Tibial artery (tissue), 4 donors: ENCODE measurements at regions not wholly inside any gene's neighbourhood (a gene's known extent, or its start where the extent isn't known, plus 50 kb on each side); places are given as distances from the start of the nearest gene placed in this dataset.

Experiments used
- DNase-seq, 2 donors: peaks; one replicate each; pipeline ENCODE4 v3.0.0-alpha.2; 2019
- H3K27ac ChIP-seq, 2 donors: fragments of 200-600 bp; sonication (generic) in 1 of 2; 1 replicate in 1 of 2; 2 replicates in 1 of 2; pipeline ENCODE4 v1.5.1; 2018 to 2019; ENCODE audit warnings: mild to moderate bottlenecking in 1 of 2
- H3K27me3 ChIP-seq, 2 donors: fragments of 200-600 bp; sonication (generic) in 1 of 2; one replicate each; pipeline versions ENCODE4 v1.5.1 to v1.6.0; 2016 to 2019
- H3K36me3 ChIP-seq, 3 donors: fragments of 200-600 bp; sonication (generic) in 2 of 3; one replicate each; pipeline ENCODE4 v1.5.1; 2016 to 2019; ENCODE audit warnings: mild to moderate bottlenecking in 2 of 3
- H3K4me1 ChIP-seq, 4 donors: fragments of 200-600 bp; sonication (generic) in 2 of 4; 1 replicate in 3 of 4; 2 replicates in 1 of 4; pipeline ENCODE4 v1.5.1; 2016 to 2019
- H3K4me3 ChIP-seq, 2 donors: fragments of 200-600 bp; sonication (generic) in 1 of 2; 1 replicate in 1 of 2; 2 replicates in 1 of 2; pipeline ENCODE4 v1.5.1; 2018 to 2019; ENCODE audit warnings: mild to moderate bottlenecking in 2 of 2
- H3K9me3 ChIP-seq, 3 donors: fragments of 200-600 bp; sonication (generic) in 1 of 3; one replicate each; pipeline ENCODE4 v1.5.1; 2016 to 2019
- intact Hi-C: fragments of 100-400 bp; cut with DNase I; formaldehyde crosslinking; loops from one replicate; pipeline ENCODE4 v1.15.0; 2023; ENCODE audit warnings: low total_unique reads
- TF ChIP-seq, protein P1 (sequence below), 2 experiments: fragments of 200-600 bp in 1 of 2; fragments of 450-650 bp in 1 of 2; IDR thresholded peaks; one replicate each; pipeline ENCODE4 v1.5.1; 2017 to 2019; ENCODE audit warnings: antibody characterized with exemption in 2 of 2, mild to moderate bottlenecking in 1 of 2, moderate library complexity in 1 of 2

GRCh38 chr16:31704138-31704537 lies 169.5 kb upstream of the ZNF267 start:
- TF ChIP-seq, protein P1, sequence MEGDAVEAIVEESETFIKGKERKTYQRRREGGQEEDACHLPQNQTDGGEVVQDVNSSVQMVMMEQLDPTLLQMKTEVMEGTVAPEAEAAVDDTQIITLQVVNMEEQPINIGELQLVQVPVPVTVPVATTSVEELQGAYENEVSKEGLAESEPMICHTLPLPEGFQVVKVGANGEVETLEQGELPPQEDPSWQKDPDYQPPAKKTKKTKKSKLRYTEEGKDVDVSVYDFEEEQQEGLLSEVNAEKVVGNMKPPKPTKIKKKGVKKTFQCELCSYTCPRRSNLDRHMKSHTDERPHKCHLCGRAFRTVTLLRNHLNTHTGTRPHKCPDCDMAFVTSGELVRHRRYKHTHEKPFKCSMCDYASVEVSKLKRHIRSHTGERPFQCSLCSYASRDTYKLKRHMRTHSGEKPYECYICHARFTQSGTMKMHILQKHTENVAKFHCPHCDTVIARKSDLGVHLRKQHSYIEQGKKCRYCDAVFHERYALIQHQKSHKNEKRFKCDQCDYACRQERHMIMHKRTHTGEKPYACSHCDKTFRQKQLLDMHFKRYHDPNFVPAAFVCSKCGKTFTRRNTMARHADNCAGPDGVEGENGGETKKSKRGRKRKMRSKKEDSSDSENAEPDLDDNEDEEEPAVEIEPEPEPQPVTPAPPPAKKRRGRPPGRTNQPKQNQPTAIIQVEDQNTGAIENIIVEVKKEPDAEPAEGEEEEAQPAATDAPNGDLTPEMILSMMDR (IDR thresholded peaks at IDR 0.05) = no peak
- peaks cover 0 to 9% (median 4%) of the 10 kb centered on the region in 4 donors for H3K4me1 ChIP-seq
- H3K27ac ChIP-seq = no peak overlapping the region
- no peak for DNase-seq
- peaks cover 0 to 63% (median 7%) of the 10 kb centered on the region in 3 donors for H3K36me3 ChIP-seq
- no peaks in the 10 kb centered on the region for H3K9me3 ChIP-seq
- intact Hi-C loops = no loop called here
- peaks cover 0 to 2% of the 10 kb centered on the region in 2 donors for H3K27me3 ChIP-seq
- H3K4me3 ChIP-seq = no peak overlapping the region

GRCh38 chr16:31705371-31705770 lies 168.2 kb upstream of the ZNF267 start:
- TF ChIP-seq, protein P1 (IDR thresholded peaks at IDR 0.05) = no peak

GRCh38 chr16:31706318-31706717 lies 167.3 kb upstream of the ZNF267 start:
- Histone ChIP-seq H3K9me3 (no peaks in the 10 kb centered on the region), H3K27me3 (no peaks in the 10 kb centered on the region), H3K4me3 (no peak overlapping the region), H3K27ac (no peak overlapping the region), H3K36me3 (peaks cover 0 to 65% (median 7%) of the 10 kb centered on the region in 3 donors), H3K4me1 (peaks cover 0 to 5% (median 0%) of the 10 kb centered on the region in 4 donors)
- no peak for DNase-seq
- TF ChIP-seq, protein P1 (IDR thresholded peaks at IDR 0.05) = no peak
- intact Hi-C loops = no loop called here

More at GRCh38 chr16:31705371-31705770, 168.2 kb upstream of the ZNF267 start:
- Histone ChIP-seq H3K4me3 (no peak overlapping the region), H3K4me1 (peaks cover 0 to 9% (median 4%) of the 10 kb centered on the region in 4 donors), H3K36me3 (peaks cover 0 to 65% (median 7%) of the 10 kb centered on the region in 3 donors), H3K27ac (no peak overlapping the region), H3K9me3 (no peaks in the 10 kb centered on the region), H3K27me3 (no peaks in the 10 kb centered on the region)
- intact Hi-C loops = no loop called here
- no peak for DNase-seq

DNA sequence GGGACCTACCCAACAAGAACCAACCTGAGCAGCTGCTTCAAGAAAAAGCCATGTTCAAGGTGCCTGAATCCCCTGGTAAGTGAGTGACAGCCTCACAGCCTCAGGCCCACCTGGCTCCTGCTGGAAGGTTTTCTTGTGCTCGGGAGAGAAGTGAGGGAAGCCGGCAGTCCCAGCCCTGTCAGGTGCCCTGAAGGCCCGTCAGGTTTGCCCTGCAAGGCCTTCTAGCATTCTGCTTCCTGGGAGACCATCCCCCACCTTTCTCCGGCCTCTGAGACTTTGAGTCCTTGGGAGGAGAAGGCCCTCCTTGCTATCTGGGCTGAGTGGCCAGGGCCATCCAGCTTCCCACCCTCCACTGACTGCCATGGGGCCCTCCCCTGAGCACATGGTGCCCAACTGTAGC lies 166.7 kb upstream of the ZNF267 start:
- DNase-seq = no peak
- TF ChIP-seq, protein P1 (IDR thresholded peaks at IDR 0.05) = no peak
- no peaks in the 10 kb centered on the region for H3K4me1 ChIP-seq
- no peaks in the 10 kb centered on the region for H3K27me3 ChIP-seq
- peaks cover 0 to 65% (median 7%) of the 10 kb centered on the region in 3 donors for H3K36me3 ChIP-seq
- H3K4me3 ChIP-seq = no peak overlapping the region
- H3K27ac ChIP-seq = no peak overlapping the region
- intact Hi-C loops = no loop called here
- no peaks in the 10 kb centered on the region for H3K9me3 ChIP-seq

DNA sequence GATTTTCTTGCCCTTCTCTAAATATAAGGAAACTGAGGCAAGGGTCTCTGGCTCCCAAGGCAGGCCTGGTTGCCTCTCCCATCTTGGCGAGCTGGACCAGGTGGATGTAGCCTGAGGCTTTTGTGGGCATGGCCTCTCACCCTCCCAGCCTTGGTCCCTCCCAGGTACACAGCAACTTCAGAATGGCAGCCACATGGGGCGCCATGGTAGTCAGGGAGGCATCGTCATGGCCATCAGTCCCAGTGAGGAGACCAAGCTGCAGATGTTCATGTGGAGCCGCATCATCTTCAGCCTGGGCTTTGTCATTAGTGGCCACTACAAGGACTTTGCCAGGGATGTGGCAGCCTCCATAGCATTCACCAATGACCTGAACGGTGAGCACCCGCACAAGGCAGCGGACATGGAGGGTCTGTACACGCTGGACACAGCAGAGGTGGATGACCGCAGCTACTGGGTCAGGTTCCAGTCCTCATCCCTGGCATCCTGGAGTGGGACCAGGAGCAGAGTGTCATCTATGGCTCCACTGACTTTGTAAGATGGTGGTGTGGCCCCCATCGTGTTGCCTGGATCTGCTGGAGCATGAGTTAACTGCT lies 165.8 kb upstream of the ZNF267 start:
- peaks cover 0 to 65% (median 7%) of the 10 kb centered on the region in 3 donors for H3K36me3 ChIP-seq
- no peak overlapping the region for H3K27ac ChIP-seq
- TF ChIP-seq, protein P1 (IDR thresholded peaks at IDR 0.05) = no peak
- DNase-seq = no peak
- intact Hi-C loops = no loop called here
- H3K4me3 ChIP-seq = no peak overlapping the region
- H3K27me3 ChIP-seq = no peaks in the 10 kb centered on the region
- H3K9me3 ChIP-seq = no peaks in the 10 kb centered on the region
- H3K4me1 ChIP-seq = peaks cover 0 to 3% (median 0%) of the 10 kb centered on the region in 4 donors
